ENCODE measurements at regions not wholly inside any gene's neighbourhood (a gene's known extent, or its start where the extent isn't known, plus 50 kb on each side); places are given as distances from the start of the nearest gene placed in this dataset.

GRCh38 chr6:2566048-2566447, 184.7 kb downstream of the MYLK4 start:
- Histone ChIP-seq H3K9me3 (ENCODE audit: control extremely low read depth in 1 of 5, control insufficient read depth in 4 of 5, insufficient read depth in 2 of 5, low read depth in 1 of 5, low read length in 4 of 5) (peaks cover 0 to 8% (median 3%) of the 10 kb centered on the region in 5 experiments), H3K36me3 (ENCODE audit: control insufficient read depth in 4 of 4, insufficient read depth in 4 of 4, low read length in 3 of 4) (no peaks in the 10 kb centered on the region), H3K4me3 (ENCODE audit: control insufficient read depth in 1 of 7, extremely low read depth in 1 of 7, insufficient read depth in 4 of 7, low read depth in 2 of 7, low read length in 6 of 7) (no peak overlapping the region), H3K27me3 (replicated peaks in 2 of 5; ENCODE audit: control insufficient read depth in 4 of 5, insufficient read depth in 5 of 5, low read length in 4 of 5) (peaks cover 0 to 4% (median 0%) of the 10 kb centered on the region in 5 experiments), H3K4me1 (ENCODE audit: control extremely low read depth in 1 of 4, control insufficient read depth in 4 of 4, insufficient read depth in 4 of 4, low read length in 3 of 4) (peaks cover 0 to 10% (median 0%) of the 10 kb centered on the region in 4 experiments), H3K27ac (ENCODE audit: insufficient read depth in 1 of 2, low read depth in 1 of 2, low read length in 2 of 2, poor library complexity in 1 of 2, severe bottlenecking in 2 of 2) (no peak overlapping the region)
- POLR2A ChIA-PET: no interaction called here
- no peak for DNase-seq
- no CpG with 5 or more reads among the region's 1 CpG for WGBS (ENCODE audit: insufficient coverage)
- CTCF ChIA-PET: interaction anchor here (1.4 kb wide), 1 partner anchor 970 kb away, joined by 3 read pairs; no protein-coding TSS in a partner anchor

- 71% methylated on average over 5 of the region's 5 CpGs for WGBS (ENCODE audit: insufficient coverage)
- Histone ChIP-seq H3K36me3 (ENCODE audit: control insufficient read depth in 4 of 4, insufficient read depth in 4 of 4, low read length in 3 of 4) (no peaks in the 10 kb centered on the region), H3K9me3 (ENCODE audit: control extremely low read depth in 1 of 5, control insufficient read depth in 4 of 5, insufficient read depth in 2 of 5, low read depth in 1 of 5, low read length in 4 of 5) (peaks cover 0 to 8% (median 3%) of the 10 kb centered on the region in 5 experiments), H3K27ac (ENCODE audit: insufficient read depth in 1 of 2, low read depth in 1 of 2, low read length in 2 of 2, poor library complexity in 1 of 2, severe bottlenecking in 2 of 2) (no peak overlapping the region), H3K4me3 (ENCODE audit: control insufficient read depth in 1 of 7, extremely low read depth in 1 of 7, insufficient read depth in 4 of 7, low read depth in 2 of 7, low read length in 6 of 7) (no peak overlapping the region), H3K27me3 (replicated peaks in 2 of 5; ENCODE audit: control insufficient read depth in 4 of 5, insufficient read depth in 5 of 5, low read length in 4 of 5) (peaks cover 0 to 4% (median 0%) of the 10 kb centered on the region in 5 experiments), H3K4me1 (ENCODE audit: control extremely low read depth in 1 of 4, control insufficient read depth in 4 of 4, insufficient read depth in 4 of 4, low read length in 3 of 4) (peaks cover 0 to 10% (median 0%) of the 10 kb centered on the region in 4 experiments)
- ChIA-PET CTCF (interaction anchor here (1.4 kb wide), 1 partner anchor 969 kb away, joined by 3 read pairs; no protein-coding TSS in a partner anchor), POLR2A (no interaction called here)
- no peak for DNase-seq
Observed at GRCh38 chr6:2565499-2565898, 185.2 kb downstream of the MYLK4 start.

DNA sequence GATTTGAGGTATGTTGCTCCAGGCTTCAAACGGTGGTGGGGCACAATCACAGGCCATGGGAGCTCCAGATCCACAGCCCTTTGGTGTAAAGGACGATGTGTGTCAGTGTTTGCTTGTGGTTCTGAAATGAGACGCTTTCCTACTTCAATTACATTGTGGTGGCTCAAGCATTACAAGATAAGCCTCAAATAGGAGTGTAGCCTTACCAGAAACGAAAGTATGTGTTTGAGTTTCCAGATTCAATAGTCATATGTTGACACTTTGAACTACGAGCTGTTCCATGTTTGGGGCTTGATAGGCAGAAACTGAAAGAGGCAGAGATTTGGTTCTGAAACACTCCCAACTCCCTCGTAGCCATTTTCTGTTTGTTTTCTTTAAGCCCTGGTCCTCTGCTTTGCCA, 187.1 kb downstream of the MYLK4 start:
- 56% methylated on average over 3 of the region's 6 CpGs for WGBS (ENCODE audit: insufficient coverage)
- peaks cover 0 to 6% (median 1%) of the 10 kb centered on the region in 5 experiments for H3K9me3 ChIP-seq (ENCODE audit: control extremely low read depth in 1 of 5, control insufficient read depth in 4 of 5, insufficient read depth in 2 of 5, low read depth in 1 of 5, low read length in 4 of 5)
- ChIA-PET POLR2A (no interaction called here), CTCF (no interaction called here)
- no peaks in the 10 kb centered on the region for H3K36me3 ChIP-seq (ENCODE audit: control insufficient read depth in 4 of 4, insufficient read depth in 4 of 4, low read length in 3 of 4)
- H3K4me1 ChIP-seq (ENCODE audit: control extremely low read depth in 1 of 4, control insufficient read depth in 4 of 4, insufficient read depth in 4 of 4, low read length in 3 of 4): peaks cover 0 to 10% (median 0%) of the 10 kb centered on the region in 4 experiments
- peak overlapping the region in 1 of 7 experiments; percentile 34 for H3K4me3 ChIP-seq (ENCODE audit: control insufficient read depth in 1 of 7, extremely low read depth in 1 of 7, insufficient read depth in 4 of 7, low read depth in 2 of 7, low read length in 6 of 7)
- DNase-seq: peak in 2 of 3 donors; percentile 22 to 49
- peaks cover 0 to 11% (median 0%) of the 10 kb centered on the region in 5 experiments for H3K27me3 ChIP-seq (replicated peaks in 2 of 5; ENCODE audit: control insufficient read depth in 4 of 5, insufficient read depth in 5 of 5, low read length in 4 of 5)
- H3K27ac ChIP-seq (ENCODE audit: insufficient read depth in 1 of 2, low read depth in 1 of 2, low read length in 2 of 2, poor library complexity in 1 of 2, severe bottlenecking in 2 of 2): no peak overlapping the region

- CTCF ChIA-PET: no interaction called here
Observed at GRCh38 chr6:2562721-2563451, 187.8 kb downstream of the MYLK4 start.

DNA sequence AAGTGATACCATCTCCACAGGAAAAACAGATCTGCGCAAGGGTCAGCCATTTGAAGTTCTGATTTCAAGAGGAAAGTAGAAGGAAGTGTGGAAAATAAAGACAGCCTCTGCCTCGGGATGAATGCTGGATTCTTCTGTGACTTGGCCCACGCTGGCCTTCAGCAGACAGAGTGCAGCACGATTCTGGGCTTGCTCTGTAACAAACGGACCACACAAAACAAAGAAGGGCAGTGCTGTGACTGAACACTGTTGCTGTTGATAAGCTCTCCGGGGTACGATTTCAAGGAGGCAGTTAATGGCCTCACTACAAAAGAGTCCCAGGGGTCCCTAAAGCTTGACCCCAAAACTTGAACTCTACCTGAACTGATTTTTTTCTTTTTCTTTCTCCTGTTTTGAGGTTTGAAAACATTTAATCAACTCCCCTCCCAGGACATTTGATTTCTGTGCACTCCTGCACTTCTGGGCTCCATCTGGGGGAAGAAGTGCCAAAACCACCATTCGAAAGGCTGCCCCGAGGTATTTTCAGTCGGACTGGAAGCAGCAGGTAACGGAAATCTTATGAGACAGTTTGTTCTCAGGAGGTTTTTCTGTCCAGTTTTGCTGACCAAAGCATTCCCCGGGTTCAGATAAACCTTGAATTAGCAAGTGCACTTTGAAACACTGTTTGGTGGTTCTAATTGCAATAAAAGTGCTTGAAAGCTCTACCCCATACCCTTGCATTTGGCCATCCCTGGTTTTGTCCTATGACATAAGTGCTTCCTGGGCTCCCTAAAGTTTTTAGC, 189.6 kb downstream of the MYLK4 start:
- DNase-seq: no peak
- ChIA-PET CTCF (interaction anchor here (1.3 kb wide), 1 partner anchor 16 kb away, joined by 3 read pairs; no protein-coding TSS in a partner anchor), POLR2A (no interaction called here)
- Histone ChIP-seq H3K9me3 (ENCODE audit: control extremely low read depth in 1 of 5, control insufficient read depth in 4 of 5, insufficient read depth in 2 of 5, low read depth in 1 of 5, low read length in 4 of 5) (no peaks in the 10 kb centered on the region), H3K27ac (ENCODE audit: insufficient read depth in 1 of 2, low read depth in 1 of 2, low read length in 2 of 2, poor library complexity in 1 of 2, severe bottlenecking in 2 of 2) (no peak overlapping the region), H3K36me3 (ENCODE audit: control insufficient read depth in 4 of 4, insufficient read depth in 4 of 4, low read length in 3 of 4) (no peaks in the 10 kb centered on the region), H3K4me3 (ENCODE audit: control insufficient read depth in 1 of 7, extremely low read depth in 1 of 7, insufficient read depth in 4 of 7, low read depth in 2 of 7, low read length in 6 of 7) (no peak overlapping the region), H3K4me1 (ENCODE audit: control extremely low read depth in 1 of 4, control insufficient read depth in 4 of 4, insufficient read depth in 4 of 4, low read length in 3 of 4) (peaks cover 0 to 10% (median 0%) of the 10 kb centered on the region in 4 experiments), H3K27me3 (replicated peaks in 2 of 5; ENCODE audit: control insufficient read depth in 4 of 5, insufficient read depth in 5 of 5, low read length in 4 of 5) (peaks cover 0 to 16% (median 4%) of the 10 kb centered on the region in 5 experiments)
- 88% methylated on average over 11 of the region's 12 CpGs for WGBS (ENCODE audit: insufficient coverage)

More at GRCh38 chr6:2562721-2563451, 187.8 kb downstream of the MYLK4 start:
- no peaks in the 10 kb centered on the region for H3K36me3 ChIP-seq (ENCODE audit: control insufficient read depth in 4 of 4, insufficient read depth in 4 of 4, low read length in 3 of 4)
- peaks cover 0 to 5% (median 0%) of the 10 kb centered on the region in 5 experiments for H3K9me3 ChIP-seq (ENCODE audit: control extremely low read depth in 1 of 5, control insufficient read depth in 4 of 5, insufficient read depth in 2 of 5, low read depth in 1 of 5, low read length in 4 of 5)
- H3K27ac ChIP-seq (ENCODE audit: insufficient read depth in 1 of 2, low read depth in 1 of 2, low read length in 2 of 2, poor library complexity in 1 of 2, severe bottlenecking in 2 of 2): no peak overlapping the region
- no peak for DNase-seq
- peaks cover 0 to 10% (median 0%) of the 10 kb centered on the region in 4 experiments for H3K4me1 ChIP-seq (ENCODE audit: control extremely low read depth in 1 of 4, control insufficient read depth in 4 of 4, insufficient read depth in 4 of 4, low read length in 3 of 4)
- no peak overlapping the region for H3K4me3 ChIP-seq (ENCODE audit: control insufficient read depth in 1 of 7, extremely low read depth in 1 of 7, insufficient read depth in 4 of 7, low read depth in 2 of 7, low read length in 6 of 7)
- POLR2A ChIA-PET: no interaction called here
- H3K27me3 ChIP-seq (replicated peaks in 2 of 5; ENCODE audit: control insufficient read depth in 4 of 5, insufficient read depth in 5 of 5, low read length in 4 of 5): peaks cover 0 to 12% (median 3%) of the 10 kb centered on the region in 5 experiments
- WGBS (ENCODE audit: insufficient coverage): no CpG with 5 or more reads among the region's 4 CpGs

DNA sequence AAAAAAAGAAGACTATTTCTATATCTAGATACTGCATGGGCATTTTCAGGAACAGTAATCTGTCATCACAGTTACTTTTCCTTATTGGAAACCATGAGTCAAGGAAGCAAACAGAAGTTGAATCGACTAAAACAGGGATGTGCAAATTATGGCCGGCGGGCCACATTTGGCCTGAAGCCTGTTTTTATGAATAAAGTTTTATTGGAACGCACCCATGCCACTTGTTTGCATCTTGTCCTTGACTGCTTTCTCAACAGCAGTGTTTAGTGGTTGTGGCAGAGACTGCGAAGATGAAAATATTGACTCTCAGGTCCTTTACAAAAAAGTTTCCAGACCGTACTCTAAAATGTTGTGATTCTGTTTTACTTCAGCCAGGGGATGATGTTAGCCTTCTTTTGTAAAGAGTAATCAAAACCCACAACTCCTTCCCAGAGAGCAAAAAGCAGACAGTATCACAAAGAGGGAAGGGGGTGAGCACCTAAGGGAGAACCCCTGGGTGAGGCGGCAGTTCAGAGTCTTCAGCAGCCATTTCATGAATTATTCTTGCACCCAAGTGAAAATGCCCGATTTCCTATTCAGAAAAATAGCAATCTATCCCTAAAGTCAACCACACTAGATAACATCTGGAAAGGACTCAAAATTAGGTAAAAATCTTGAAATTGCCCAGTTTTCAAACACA, 190.4 kb downstream of the MYLK4 start:
- CTCF ChIA-PET: no interaction called here
- no peak for DNase-seq
- peaks cover 0 to 19% (median 4%) of the 10 kb centered on the region in 5 experiments for H3K27me3 ChIP-seq (replicated peaks in 2 of 5; ENCODE audit: control insufficient read depth in 4 of 5, insufficient read depth in 5 of 5, low read length in 4 of 5)
- no peaks in the 10 kb centered on the region for H3K36me3 ChIP-seq (ENCODE audit: control insufficient read depth in 4 of 4, insufficient read depth in 4 of 4, low read length in 3 of 4)
- no peak overlapping the region for H3K4me3 ChIP-seq (ENCODE audit: control insufficient read depth in 1 of 7, extremely low read depth in 1 of 7, insufficient read depth in 4 of 7, low read depth in 2 of 7, low read length in 6 of 7)
- POLR2A ChIA-PET: no interaction called here
- H3K9me3 ChIP-seq (ENCODE audit: control extremely low read depth in 1 of 5, control insufficient read depth in 4 of 5, insufficient read depth in 2 of 5, low read depth in 1 of 5, low read length in 4 of 5): no peaks in the 10 kb centered on the region
- H3K4me1 ChIP-seq (ENCODE audit: control extremely low read depth in 1 of 4, control insufficient read depth in 4 of 4, insufficient read depth in 4 of 4, low read length in 3 of 4): peaks cover 0 to 10% (median 0%) of the 10 kb centered on the region in 4 experiments
- 88% methylated on average over 5 of the region's 8 CpGs for WGBS (ENCODE audit: insufficient coverage)
- no peak overlapping the region for H3K27ac ChIP-seq (ENCODE audit: insufficient read depth in 1 of 2, low read depth in 1 of 2, low read length in 2 of 2, poor library complexity in 1 of 2, severe bottlenecking in 2 of 2)
